Muscle of leg (tissue), 3 donors: ENCODE measurements at regions not wholly inside any gene's neighbourhood (a gene's known extent, or its start where the extent isn't known, plus 50 kb on each side); places are given as distances from the start of the nearest gene placed in this dataset.

Experiments
- DNase-seq: peaks from one replicate; pipeline ENCODE4 v3.0.0; 2013
- H3K27ac ChIP-seq: one replicate; pipeline ENCODE4 v1.5.1; 2013; ENCODE audit warnings: mild to moderate bottlenecking, low read length, control low read depth
- H3K27me3 ChIP-seq: one replicate; pipeline ENCODE4 v1.6.1; 2013; ENCODE audit warnings: low read length; ENCODE audit not compliant: control insufficient read depth, insufficient read depth
- H3K36me3 ChIP-seq: one replicate; pipeline ENCODE4 v1.6.1; 2013; ENCODE audit warnings: low read length; ENCODE audit not compliant: control insufficient read depth, insufficient read depth
- H3K4me1 ChIP-seq: one replicate; pipeline ENCODE4 v1.6.1; 2013; ENCODE audit warnings: low read length; ENCODE audit not compliant: control insufficient read depth, insufficient read depth
- H3K4me3 ChIP-seq: one replicate; pipeline ENCODE4 v1.5.1; 2013; ENCODE audit warnings: low read length, control low read depth
- H3K9me3 ChIP-seq: replicated peaks from 2 replicates; pipeline ENCODE4 v1.6.1; 2013; ENCODE audit warnings: low read depth, low read length; ENCODE audit not compliant: control insufficient read depth
- WGBS: methylation state at CpG from one replicate; pipeline ENCODE4 v1.1.5; 2013; ENCODE audit warnings: missing lambda C conversion rate; ENCODE audit not compliant: insufficient coverage; 5-methylcytosine and 5-hydroxymethylcytosine counted together

GRCh38 chr2:75810611-75811330 lies 100.1 kb upstream of the GCFC2 start:
- Histone ChIP-seq H3K36me3 (no peaks in the 10 kb centered on the region), H3K27me3 (no peaks in the 10 kb centered on the region), H3K4me1 (peaks cover 3% of the 10 kb centered on the region), H3K27ac (no peak overlapping the region), H3K9me3 (no peaks in the 10 kb centered on the region), H3K4me3 (no peak overlapping the region)
- DNase-seq: no peak
- WGBS: 100% methylated on average over 3 of the region's 6 CpGs

GRCh38 chr2:75808793-75809535 lies 98.2 kb upstream of the GCFC2 start:
- H3K36me3 ChIP-seq: no peaks in the 10 kb centered on the region
- peak; percentile 25 for DNase-seq
- WGBS: no CpG with 5 or more reads among the region's 4 CpGs
- H3K4me3 ChIP-seq: no peak overlapping the region
- no peaks in the 10 kb centered on the region for H3K27me3 ChIP-seq
- H3K27ac ChIP-seq: no peak overlapping the region
- no peaks in the 10 kb centered on the region for H3K9me3 ChIP-seq
- peaks cover 3% of the 10 kb centered on the region for H3K4me1 ChIP-seq

- Histone ChIP-seq H3K9me3 (no peaks in the 10 kb centered on the region), H3K36me3 (no peaks in the 10 kb centered on the region), H3K27me3 (no peaks in the 10 kb centered on the region), H3K27ac (no peak overlapping the region), H3K4me3 (no peak overlapping the region), H3K4me1 (peaks cover 3% of the 10 kb centered on the region)
- DNase-seq: no peak
- 100% methylated on average over 1 of the region's 2 CpGs for WGBS
Observed at GRCh38 chr2:75807992-75808391, 97.3 kb upstream of the GCFC2 start.

- no peaks in the 10 kb centered on the region for H3K36me3 ChIP-seq
- no peak for DNase-seq
- H3K27me3 ChIP-seq: peaks cover 2% of the 10 kb centered on the region
- no peaks in the 10 kb centered on the region for H3K9me3 ChIP-seq
- no CpG with 5 or more reads among the region's 2 CpGs for WGBS
- H3K27ac ChIP-seq: no peak overlapping the region
- H3K4me3 ChIP-seq: no peak overlapping the region
- no peaks in the 10 kb centered on the region for H3K4me1 ChIP-seq
Observed at GRCh38 chr2:75801234-75801982, 90.7 kb upstream of the GCFC2 start.

GRCh38 chr2:75800456-75800855 lies 89.7 kb upstream of the GCFC2 start:
- DNase-seq: no peak
- H3K4me1 ChIP-seq: no peaks in the 10 kb centered on the region
- no peak overlapping the region for H3K27ac ChIP-seq
- no peaks in the 10 kb centered on the region for H3K9me3 ChIP-seq
- H3K4me3 ChIP-seq: no peak overlapping the region
- 81% methylated on average over 8 of the region's 8 CpGs for WGBS
- no peaks in the 10 kb centered on the region for H3K36me3 ChIP-seq
- H3K27me3 ChIP-seq: peaks cover 2% of the 10 kb centered on the region

GRCh38 chr2:75799859-75800258 lies 89.1 kb upstream of the GCFC2 start:
- H3K4me3 ChIP-seq: no peak overlapping the region
- WGBS: 20% methylated on average over 1 of the region's 4 CpGs
- peaks cover 2% of the 10 kb centered on the region for H3K27me3 ChIP-seq
- H3K27ac ChIP-seq: no peak overlapping the region
- H3K36me3 ChIP-seq: no peaks in the 10 kb centered on the region
- DNase-seq: no peak
- no peaks in the 10 kb centered on the region for H3K4me1 ChIP-seq
- H3K9me3 ChIP-seq: no peaks in the 10 kb centered on the region

GRCh38 chr2:75798569-75798968 lies 87.9 kb upstream of the GCFC2 start:
- Histone ChIP-seq H3K27ac (no peak overlapping the region), H3K36me3 (no peaks in the 10 kb centered on the region), H3K9me3 (no peaks in the 10 kb centered on the region), H3K27me3 (peaks cover 2% of the 10 kb centered on the region), H3K4me1 (no peaks in the 10 kb centered on the region), H3K4me3 (no peak overlapping the region)
- peak; percentile 28 for DNase-seq
- WGBS: 38% methylated on average over 3 of the region's 4 CpGs

GRCh38 chr2:75792996-75793395 lies 82.3 kb upstream of the GCFC2 start:
- WGBS: no CpG with 5 or more reads among the region's 1 CpG
- no peak for DNase-seq
- no peaks in the 10 kb centered on the region for H3K27me3 ChIP-seq
- H3K4me1 ChIP-seq: peaks cover 6% of the 10 kb centered on the region
- H3K4me3 ChIP-seq: no peak overlapping the region
- H3K36me3 ChIP-seq: no peaks in the 10 kb centered on the region
- no peak overlapping the region for H3K27ac ChIP-seq
- H3K9me3 ChIP-seq: no peaks in the 10 kb centered on the region

- H3K27ac ChIP-seq: no peak overlapping the region
- no peak overlapping the region for H3K4me3 ChIP-seq
- no peaks in the 10 kb centered on the region for H3K36me3 ChIP-seq
- no peaks in the 10 kb centered on the region for H3K27me3 ChIP-seq
- WGBS: 59% methylated on average over 3 of the region's 4 CpGs
- no peak for DNase-seq
- peaks cover 6% of the 10 kb centered on the region for H3K4me1 ChIP-seq
- no peaks in the 10 kb centered on the region for H3K9me3 ChIP-seq
Observed at GRCh38 chr2:75792146-75792545, 81.4 kb upstream of the GCFC2 start.

GRCh38 chr2:75790814-75791467 lies 80.2 kb upstream of the GCFC2 start:
- 80% methylated on average over 1 of the region's 1 CpG for WGBS
- Histone ChIP-seq H3K36me3 (no peaks in the 10 kb centered on the region), H3K4me1 (peaks cover 6% of the 10 kb centered on the region), H3K4me3 (no peak overlapping the region), H3K27me3 (no peaks in the 10 kb centered on the region), H3K27ac (no peak overlapping the region), H3K9me3 (no peaks in the 10 kb centered on the region)
- DNase-seq: no peak
